GM18873 (cell line): ENCODE measurements at regions not wholly inside any gene's neighbourhood (a gene's known extent, or its start where the extent isn't known, plus 50 kb on each side); places are given as distances from the start of the nearest gene placed in this dataset.

Experiments
- ATAC-seq: cut with Tn5 transposase; IDR thresholded peaks from one replicate; pipeline ENCODE4 v1.9.1; 2021; ENCODE audit warnings: mild to moderate bottlenecking, moderate library complexity, moderate number of reproducible peaks; ENCODE audit not compliant: unreplicated experiment, low FRiP score

GRCh38 chr18:45462179-45462578, 153.1 kb upstream of the SLC14A2 start:
- ATAC-seq, result no peak

GRCh38 chr18:45463451-45463850, 151.8 kb upstream of the SLC14A2 start:
- no peak for ATAC-seq

GRCh38 chr18:45464619-45465018, 150.7 kb upstream of the SLC14A2 start:
- no peak for ATAC-seq

GRCh38 chr18:45467293-45467692, 148.0 kb upstream of the SLC14A2 start:
- ATAC-seq, result no peak

- no peak for ATAC-seq
Measured at GRCh38 chr18:45467945-45468344, 147.3 kb upstream of the SLC14A2 start.

- no peak for ATAC-seq
Measured at GRCh38 chr18:45478889-45479288, 136.4 kb upstream of the SLC14A2 start.

- ATAC-seq, result no peak
Measured at GRCh38 chr18:45480219-45481015, 134.9 kb upstream of the SLC14A2 start.

- no peak for ATAC-seq
Measured at GRCh38 chr18:45481821-45482220, 133.5 kb upstream of the SLC14A2 start.

GRCh38 chr18:45482286-45482685, 133.0 kb upstream of the SLC14A2 start:
- ATAC-seq, result no peak

- no peak for ATAC-seq
Measured at GRCh38 chr18:45487581-45487980, 127.7 kb upstream of the SLC14A2 start.

- ATAC-seq, result no peak
Measured at GRCh38 chr18:45488645-45489044, 126.6 kb upstream of the SLC14A2 start.

GRCh38 chr18:45493830-45494229, 121.4 kb upstream of the SLC14A2 start:
- ATAC-seq, result no peak

GRCh38 chr18:45494811-45495210, 120.5 kb upstream of the SLC14A2 start:
- ATAC-seq, result no peak

- no peak for ATAC-seq
Measured at GRCh38 chr18:45496741-45497140, 118.5 kb upstream of the SLC14A2 start.

GRCh38 chr18:45497595-45498286, 117.5 kb upstream of the SLC14A2 start:
- no peak for ATAC-seq

GRCh38 chr18:45498287-45498658, 117.0 kb upstream of the SLC14A2 start:
- ATAC-seq, result no peak

- no peak for ATAC-seq
Measured at GRCh38 chr18:45503990-45504389, 111.3 kb upstream of the SLC14A2 start.

GRCh38 chr18:45505497-45506206, 109.6 kb upstream of the SLC14A2 start:
- no peak for ATAC-seq

- no peak for ATAC-seq
Measured at GRCh38 chr18:45506951-45507350, 108.3 kb upstream of the SLC14A2 start.

GRCh38 chr18:45509535-45509934, 105.7 kb upstream of the SLC14A2 start:
- ATAC-seq, result no peak

- ATAC-seq, result no peak
Measured at GRCh38 chr18:45510656-45511055, 104.6 kb upstream of the SLC14A2 start.
